SW480 (cell line): ENCODE measurements at regions not wholly inside any gene's neighbourhood (a gene's known extent, or its start where the extent isn't known, plus 50 kb on each side); places are given as distances from the start of the nearest gene placed in this dataset.
"Not testable (repeated sequence)": the region's sequence is repeated elsewhere in the genome, so short reads cannot be mapped to it uniquely, and the experiment has no call there.

Source experiments
- DNase-seq: peaks from one replicate; pipeline ENCODE4 v3.0.0-alpha.2; 2016; ENCODE audit warnings: low spot score

DNA sequence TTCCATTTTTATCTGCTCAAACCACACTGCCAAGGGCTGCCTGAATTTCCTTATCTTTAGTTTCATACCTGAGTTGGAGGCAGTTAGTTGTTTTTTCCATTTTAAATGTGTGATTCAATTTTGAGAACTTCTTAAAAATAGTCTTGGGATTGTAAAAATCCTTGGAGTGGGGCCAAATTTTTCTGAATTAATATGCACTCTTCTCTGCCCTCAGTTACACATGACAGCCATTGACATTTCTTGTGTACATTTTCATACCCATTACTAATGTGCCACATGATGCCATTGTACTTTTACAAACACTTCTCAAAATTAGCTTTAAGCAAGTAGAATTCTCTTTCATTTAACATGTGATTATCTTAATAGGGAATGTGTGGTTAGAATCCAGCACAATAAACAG lies 141.7 kb downstream of the C3orf38 start:
- no peak for DNase-seq

DNA sequence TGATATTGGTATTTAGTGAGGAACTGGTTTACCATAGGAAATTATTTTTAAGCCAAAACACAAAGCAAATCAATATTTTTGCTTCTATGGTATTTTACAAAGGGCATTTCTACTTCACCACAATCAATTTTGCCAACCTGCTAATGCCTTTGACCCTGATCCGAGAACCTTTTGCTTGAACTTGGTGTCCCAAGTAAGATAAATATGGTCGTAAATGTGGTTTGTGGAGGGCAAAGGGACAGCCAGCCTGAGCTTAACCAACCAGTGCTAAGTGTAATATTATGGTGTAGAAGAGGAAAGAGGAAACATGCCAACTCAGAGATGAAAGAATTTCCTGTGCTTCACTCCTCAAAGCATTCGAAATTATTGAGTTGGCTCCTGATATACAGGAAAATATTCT lies 148.4 kb downstream of the C3orf38 start:
- no peak for DNase-seq

DNA sequence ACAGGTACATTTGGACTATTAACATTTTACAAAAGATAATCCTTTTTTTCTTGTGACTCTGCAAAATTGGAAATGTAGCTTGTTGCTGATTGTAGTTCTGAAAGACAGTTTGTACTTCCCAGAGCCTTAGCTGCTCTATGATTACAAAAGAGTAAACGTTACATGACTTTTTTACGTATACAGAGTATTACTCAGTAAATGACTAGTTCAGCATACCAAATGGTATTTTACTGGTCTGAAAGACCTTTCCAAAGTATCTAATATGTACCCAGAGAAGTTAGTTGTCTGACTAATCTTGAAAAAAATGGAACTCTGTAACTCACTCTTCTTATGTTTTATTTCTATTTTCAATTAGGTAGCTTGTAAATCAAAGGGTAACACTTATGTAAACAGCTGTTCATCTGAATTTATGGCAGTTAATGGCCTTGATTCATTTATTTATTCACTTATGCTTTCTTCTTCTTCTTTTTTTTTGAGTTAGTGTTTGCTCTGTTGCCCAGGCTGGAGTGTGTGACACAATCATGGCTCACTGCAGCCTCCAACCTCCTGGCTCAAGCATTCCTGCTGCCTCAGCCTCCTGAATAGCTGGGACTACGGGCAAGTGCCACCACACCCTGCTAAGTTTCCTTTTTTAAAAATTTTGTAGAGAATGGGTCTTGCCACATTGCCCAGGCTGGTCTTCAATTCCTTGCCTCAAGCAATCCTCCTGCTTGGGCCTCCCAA lies 151.7 kb downstream of the C3orf38 start:
- DNase-seq, result no peak

DNA sequence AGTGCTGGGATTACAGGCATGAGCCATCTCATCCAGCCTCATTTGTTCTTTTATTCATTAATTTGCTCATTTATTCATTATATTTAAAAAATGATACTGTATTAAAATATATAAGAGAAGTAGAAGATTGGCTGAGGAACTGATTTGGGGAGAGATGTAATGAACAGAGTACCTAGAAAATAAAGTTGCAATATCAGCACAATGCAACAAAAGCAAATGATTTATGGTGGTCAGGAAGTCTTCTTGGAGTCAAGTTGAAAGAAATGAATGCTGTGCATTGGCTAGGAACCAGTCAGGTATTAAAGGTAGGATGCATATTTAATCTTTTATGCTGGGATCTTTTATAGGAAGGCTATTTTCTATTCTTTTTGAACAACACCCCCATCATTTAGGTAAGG lies 152.2 kb downstream of the C3orf38 start:
- DNase-seq, result no peak

DNA sequence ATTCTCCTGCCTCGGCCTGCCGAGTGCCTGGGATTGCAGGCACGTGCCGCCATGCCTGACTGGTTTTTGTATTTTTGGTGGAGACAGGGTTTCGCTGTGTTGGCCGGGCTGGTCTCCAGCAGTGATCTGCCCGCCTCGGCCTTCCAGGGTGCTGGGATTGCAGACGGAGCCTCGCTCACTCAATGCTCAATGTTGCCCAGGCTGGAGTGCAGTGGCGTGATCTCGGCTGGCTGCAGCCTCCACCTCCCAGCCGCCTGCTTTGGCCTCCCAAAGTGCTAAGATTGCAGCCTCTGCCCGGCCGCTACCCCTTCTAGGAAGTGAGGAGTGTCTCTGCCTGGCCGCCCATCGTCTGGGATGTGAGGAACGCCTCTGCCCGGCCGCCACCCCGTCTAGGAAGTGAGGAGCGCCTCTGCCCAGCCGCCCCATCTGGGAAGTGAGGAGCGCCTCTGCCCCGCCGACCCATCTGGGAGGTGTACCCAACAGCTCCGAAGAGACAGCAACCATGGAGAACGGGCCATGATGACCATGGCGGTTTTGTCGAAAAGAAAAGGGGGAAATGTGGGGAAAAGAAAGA lies 153.7 kb downstream of the C3orf38 start:
- not testable (repeated sequence) for DNase-seq

DNA sequence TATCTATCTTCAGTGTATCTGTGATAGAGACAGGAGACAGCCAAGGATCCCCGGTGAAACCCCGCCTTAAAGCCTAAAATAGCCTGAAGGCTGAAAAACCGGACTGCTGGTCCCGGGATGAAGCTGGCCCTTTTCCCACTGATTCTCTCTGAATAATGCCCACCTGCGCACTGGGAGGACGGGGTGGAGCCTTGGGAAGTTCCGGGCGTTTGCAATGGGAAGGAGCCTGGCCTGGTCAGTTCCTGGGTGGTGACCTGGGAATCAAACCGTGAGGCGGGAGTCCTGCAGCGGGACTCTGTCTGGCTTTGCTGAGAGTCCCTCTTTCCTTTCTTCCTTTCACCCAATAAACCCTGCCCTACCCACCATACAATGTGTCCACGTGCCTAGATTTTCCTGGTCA lies 157.9 kb downstream of the C3orf38 start:
- DNase-seq, result no peak

DNA sequence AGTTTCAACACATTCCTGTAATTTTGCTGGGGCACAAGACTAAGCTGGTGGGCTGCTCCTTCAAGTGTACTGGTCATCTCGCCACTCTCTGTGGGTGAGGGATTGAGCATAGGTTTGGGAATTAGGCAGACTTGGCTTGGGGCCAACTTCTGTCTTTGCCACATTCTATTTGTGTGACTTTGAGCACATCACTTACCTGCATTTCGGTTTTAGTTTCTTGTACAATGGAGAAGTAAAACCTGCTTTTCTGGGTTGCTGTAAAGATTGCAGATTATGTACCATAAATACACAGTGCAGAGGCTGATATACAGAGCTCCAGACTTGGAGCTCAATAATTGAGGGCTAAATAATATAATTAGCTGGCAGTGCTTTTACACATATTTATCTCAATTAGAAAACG lies 162.1 kb downstream of the C3orf38 start:
- no peak for DNase-seq

DNA sequence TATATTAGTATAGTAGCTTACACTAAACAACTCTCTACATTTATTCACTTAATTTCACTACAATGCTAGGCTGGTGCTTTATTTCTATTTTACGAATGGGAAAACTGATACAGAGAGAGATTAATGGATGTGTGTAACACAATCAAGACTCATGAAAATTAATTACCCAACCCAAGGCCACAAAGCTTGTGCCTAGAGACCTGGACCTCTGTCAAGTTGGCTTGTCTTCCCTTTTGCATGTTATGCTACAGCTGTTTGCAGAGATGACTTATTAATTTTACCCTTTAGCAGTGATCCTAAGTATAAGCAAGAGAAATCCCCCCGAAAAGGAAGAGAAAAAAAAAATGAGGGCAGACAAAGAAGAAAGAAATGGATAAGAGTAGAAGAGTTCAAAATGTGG lies 162.5 kb downstream of the C3orf38 start:
- no peak for DNase-seq

DNA sequence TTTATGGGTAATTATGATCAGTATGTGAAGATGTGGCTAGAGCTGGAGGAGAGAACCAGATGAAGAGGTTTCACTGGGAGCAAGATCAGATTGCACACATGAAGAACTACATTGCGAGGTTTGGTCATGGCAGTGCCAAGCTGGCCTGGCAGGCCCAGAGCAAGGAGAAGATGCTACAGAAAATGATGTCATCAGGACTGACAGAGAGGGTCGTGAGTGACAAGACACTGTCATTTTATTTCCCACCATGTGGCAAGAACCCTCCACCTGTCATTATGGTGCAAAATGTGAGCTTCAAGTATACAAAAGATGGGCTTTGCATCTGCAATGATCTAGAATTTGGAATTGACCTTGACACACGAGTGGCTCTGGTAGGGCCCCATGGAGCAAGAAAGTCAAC lies 168.3 kb downstream of the C3orf38 start:
- DNase-seq, result no peak

DNA sequence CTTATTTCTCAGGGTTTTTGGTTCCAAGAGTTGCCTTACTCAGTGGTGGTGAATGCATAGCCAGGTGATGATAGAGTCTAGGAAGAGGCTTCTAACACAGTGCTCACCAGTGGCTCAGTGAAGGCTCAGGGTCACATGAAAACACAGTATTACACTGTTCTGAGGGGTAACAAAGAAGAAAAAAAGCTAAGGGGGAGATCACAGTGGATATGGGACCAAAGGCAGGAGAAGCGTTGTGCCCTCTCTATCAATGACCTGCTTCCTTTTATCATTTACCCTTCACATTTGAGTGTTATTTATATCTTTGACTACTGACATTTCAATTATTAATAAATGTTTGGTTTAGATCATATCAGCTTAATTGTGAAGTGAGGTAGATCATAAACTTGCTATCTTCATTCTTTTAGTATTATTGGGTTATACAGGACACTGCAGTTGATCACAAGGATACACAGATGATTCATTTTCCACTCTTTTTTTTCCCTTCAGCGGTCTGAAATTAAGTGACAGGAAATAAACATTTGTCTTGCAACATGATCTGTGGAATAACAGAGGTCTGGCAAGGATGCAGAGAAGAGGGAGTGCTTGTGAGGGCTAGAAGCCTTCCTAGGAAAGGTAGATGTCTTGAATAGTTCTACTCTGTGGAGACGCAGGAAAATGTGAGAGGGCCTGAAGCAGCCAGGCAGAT lies 171.7 kb downstream of the C3orf38 start:
- no peak for DNase-seq

DNA sequence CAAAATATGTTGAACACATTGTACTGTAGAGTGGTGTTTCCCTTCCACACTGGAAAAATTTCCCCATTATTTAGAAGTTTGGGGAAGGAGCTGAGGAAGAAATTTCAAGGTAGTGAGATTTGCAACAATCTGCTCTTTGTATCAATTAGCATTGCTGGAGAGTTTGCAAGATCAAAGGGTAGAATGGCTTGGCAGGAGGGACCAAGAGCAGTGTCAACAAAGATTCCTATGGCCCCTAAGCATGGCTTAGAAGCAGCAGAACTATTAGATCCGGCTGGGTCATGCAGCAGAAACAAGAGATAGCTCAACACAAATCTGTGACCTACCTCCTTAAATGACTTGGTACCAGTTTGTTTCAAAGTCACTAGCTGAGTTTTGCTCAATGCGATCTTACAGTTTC lies 175.0 kb downstream of the C3orf38 start:
- no peak for DNase-seq

DNA sequence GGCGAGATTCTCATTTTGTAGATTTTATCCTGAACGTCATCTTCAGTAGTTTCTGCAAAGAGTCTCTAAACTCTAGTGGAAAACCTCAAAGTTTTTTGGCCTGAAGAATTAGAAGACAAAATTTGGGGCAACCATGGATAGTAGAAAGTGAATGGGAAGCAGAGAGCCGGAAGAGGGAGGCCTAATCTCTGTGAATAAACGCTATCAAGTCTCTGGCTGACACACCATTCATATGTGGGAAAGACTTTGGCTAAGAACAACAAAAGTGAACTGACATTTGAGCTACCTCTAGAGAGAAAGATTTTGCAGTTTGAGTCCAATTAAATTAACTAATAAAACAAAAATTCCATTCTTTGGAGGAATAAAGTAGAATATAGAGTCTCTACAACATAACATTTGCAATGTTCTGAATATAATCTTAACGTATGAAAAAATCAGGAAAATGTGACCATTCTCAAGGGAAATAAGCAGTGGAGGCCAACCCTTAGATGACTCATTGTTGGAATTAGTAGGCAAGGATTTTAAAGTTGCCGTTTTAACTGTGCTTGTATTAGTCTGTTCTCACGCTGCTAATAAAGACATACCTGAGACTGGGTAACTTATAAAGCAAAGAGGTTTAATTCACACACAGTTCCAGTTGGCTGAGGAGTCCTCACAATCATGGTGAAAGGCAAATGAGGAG lies 184.6 kb downstream of the C3orf38 start:
- no peak for DNase-seq

DNA sequence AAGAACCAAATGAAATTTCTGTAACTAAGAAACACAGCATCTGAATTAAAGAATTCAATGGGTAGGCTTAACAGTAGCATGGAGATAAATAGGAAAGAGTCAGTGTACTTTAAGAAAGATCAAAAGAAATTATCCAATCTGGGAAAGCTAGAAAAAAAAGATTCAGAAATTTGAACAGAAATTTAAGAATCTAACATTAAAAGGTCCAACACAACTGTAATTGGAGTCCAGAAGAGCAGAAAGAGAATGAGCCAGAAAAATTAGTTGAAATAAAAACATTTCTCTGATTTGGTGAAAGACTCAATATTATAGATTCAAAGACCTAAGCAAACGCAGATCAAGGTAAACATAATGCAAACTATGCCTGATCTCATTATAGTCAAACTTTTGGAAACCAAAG lies 187.1 kb downstream of the C3orf38 start:
- no peak for DNase-seq

DNA sequence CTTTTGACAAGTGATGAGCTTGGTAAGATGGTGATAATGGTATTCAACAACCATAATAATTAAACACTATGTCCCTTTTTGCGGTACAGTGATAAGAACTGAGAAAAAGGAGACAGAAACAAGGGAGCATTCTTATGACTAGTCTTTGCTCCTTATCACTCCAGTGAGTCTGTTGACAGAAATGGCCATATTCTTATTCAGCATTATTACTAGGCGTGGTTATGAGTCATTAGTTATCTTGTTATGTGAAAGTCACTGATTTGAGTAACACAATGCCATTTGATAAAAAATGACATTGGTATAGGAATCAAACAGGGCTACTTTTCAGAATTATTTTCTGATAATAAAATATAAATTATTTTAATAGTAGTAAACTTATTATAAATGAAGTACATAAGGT lies 193.5 kb downstream of the C3orf38 start:
- DNase-seq, result no peak

DNA sequence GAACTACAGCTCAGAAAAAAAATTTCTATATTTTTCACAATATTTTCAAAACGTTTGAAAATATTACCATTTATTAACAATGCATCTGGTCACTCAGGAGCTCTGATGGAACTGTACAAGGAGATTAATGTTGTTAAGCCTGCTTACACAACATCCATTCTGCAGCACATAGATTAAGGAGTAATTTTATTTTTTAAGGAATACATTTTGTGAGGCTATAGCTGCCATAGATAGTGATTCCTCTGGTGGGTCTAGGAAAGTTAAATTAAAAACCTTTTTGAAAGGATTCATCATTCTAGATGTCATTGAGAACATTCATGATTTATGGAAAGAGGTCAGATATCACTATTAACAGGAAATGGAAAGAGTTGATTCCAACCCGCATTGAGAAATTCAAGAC lies 196.9 kb downstream of the C3orf38 start:
- no peak for DNase-seq

DNA sequence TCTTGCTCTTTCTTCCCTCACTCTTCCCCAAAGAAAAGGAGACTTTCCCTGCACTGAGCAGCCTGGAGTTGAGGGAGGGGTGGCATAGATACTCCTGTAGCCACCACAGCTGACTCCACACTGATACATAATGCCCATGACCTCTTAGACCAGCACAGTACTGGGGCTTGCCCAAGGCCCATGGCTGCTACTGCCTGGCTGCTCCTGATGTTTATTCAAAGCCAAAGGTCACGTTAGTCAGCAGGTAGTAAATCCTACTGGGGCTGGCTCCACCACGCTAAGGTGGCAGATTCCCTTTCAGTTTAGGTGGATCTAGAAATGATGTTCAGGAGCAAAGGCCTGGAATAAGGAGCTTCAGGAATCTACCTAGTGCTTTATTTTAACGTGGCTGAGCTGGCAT lies 212.7 kb downstream of the C3orf38 start:
- no peak for DNase-seq

DNA sequence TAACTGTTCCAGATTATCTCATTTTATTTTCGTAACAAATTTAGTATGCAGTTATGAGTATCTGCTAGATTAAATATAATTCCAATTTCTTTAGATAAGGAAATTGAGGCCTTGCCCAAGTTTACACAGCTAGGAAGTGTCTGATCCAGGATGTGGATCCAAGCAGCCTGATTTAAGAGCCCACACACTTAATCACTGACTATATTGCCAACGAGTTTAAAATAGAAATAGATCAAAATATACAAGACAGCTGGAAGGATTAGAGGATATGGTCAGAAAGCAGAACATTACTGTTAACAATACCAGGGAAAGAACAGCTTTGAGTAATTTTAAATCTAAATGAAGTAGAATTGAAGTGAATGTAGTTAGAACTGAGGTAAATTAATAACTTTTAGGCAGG lies 215.2 kb downstream of the C3orf38 start:
- no peak for DNase-seq

DNA sequence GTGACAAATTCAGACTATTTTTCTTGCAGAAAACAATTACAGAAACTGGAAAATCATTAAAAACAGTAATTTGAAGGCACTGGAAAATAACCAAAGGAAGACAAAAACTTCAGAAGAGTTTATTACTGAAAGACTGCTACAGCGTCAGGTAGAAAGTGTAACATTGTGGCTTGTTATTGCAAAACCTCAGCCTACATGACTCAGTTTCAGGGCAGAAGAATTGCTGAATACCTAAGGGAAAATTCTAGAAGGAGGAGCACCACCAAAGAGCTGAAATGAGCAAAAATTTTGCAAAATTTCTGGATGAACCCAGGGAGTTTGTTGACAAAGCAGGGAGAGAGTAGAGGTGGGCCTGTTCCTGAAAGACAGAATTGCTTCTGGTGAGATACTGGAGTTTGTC lies 219.6 kb downstream of the C3orf38 start:
- no peak for DNase-seq

DNA sequence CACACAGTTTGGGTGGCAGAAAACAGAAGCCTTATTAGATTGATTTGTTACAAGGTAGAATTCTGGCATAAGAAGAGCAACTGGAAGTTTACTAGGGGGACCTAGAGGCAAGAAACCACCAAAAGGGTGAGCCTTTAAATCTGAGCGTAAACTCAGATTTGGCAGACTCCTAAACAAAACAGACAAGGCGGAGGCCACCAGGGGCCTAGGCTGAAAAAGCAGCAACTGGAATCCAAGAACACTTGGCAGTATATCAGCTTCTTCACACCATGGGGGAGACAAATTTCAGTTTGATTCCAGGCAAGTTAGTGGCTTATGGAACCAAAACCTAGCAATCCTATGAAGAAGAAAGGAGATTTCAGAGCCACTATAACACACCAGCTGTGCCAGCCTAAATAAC lies 220.0 kb downstream of the C3orf38 start:
- DNase-seq, result no peak

DNA sequence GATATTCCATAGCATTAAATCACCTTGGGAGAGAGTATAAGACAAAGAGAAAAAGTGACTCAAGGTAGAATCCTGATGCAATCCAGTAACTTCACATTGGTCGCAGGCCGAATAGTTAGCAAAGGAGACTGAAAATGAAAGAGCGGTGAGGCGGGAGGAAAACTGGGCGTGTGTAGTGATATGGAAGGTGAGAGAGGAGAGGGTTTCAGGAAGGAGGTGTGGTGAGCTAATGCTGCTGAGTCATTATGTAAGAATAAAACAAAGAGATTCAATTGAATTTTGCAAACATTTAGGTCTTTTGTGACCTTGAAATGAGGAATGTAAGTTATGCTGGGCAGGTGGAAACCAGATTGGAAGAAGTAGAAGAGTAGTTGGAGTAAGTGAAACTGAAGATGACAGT lies 235.3 kb downstream of the C3orf38 start:
- no peak for DNase-seq

DNA sequence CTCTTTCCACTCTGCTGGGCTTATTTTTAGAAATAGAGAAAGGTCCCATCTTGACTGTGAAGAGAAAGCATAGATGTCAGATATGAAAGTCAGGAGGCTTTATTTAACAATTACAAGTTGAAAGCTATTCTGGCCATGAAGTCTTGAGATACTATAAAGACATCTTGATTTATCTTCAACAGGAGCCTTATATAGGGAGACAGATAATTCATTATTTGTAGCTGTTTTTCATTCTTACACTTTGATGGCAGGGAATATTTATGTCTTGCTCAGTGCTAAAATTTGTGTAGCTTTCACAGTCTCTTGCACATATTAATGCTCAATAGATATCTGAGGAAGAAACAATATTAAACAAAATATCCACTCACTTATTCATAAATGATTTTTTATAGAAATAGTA lies 248.8 kb downstream of the C3orf38 start:
- no peak for DNase-seq

DNA sequence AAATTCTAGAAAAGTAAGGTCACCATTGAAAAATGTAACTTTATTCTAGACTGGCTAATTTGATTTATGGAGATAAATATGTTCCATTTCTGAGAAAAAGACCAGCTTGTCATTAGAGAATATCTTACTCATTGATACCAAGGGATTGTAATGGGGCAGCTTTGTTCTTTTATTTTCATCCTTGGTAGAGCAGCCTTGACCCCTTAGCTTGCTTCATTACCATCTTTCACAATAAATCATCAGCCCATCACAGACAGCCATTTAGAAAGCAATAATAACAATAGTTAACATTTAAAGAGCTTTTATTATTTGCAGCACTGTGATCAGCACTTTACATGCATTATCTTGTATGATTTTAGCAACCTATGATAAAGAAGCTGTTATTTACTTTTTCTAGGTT lies 253.6 kb downstream of the C3orf38 start:
- no peak for DNase-seq

DNA sequence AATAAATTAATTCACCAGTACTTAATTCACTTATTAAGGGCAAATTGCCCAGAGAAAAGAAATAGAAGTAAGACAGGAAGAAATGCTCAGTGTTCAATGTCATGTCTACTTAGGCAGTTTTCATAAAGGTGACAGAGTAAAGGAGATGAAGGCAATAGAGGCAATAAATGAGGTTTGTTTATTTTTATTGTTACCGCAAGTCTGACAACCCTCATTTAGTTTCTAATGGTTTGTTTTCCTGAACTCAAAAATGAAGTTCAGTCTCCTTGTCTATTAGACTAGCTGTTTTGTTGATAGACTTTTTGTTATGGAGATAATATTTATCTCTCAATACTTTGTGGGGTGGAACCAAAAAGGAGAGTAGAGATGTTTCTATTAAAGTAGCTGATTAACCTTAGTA lies 258.3 kb downstream of the C3orf38 start:
- no peak for DNase-seq
